Smooth muscle cell (in vitro differentiated cells): ENCODE measurements at regions not wholly inside any gene's neighbourhood (a gene's known extent, or its start where the extent isn't known, plus 50 kb on each side); places are given as distances from the start of the nearest gene placed in this dataset.

Experiments used
- DNase-seq: peaks from one replicate; lab custom pipeline; 2025; ENCODE audit not compliant: unreplicated experiment; lab: John Stamatoyannopoulos, UW
- H2AFZ ChIP-seq: fragments of 200-600 bp; sonication (generic); 2 replicates; pipeline ENCODE4 v1.6.0; 2016; ENCODE audit warnings: antibody characterized with exemption, low read depth, mild to moderate bottlenecking
- H3F3A ChIP-seq: fragments of 200-600 bp; sonication (generic); 2 replicates; pipeline ENCODE4 v1.6.0; 2017; ENCODE audit warnings: antibody characterized with exemption, low read depth
- H3K27ac ChIP-seq: fragments of 200-600 bp; sonication (generic); 2 replicates; pipeline ENCODE4 v1.5.1; 2016; ENCODE audit warnings: low read depth, mild to moderate bottlenecking
- H3K27me3 ChIP-seq: fragments of 200-600 bp; sonication (generic); 2 replicates; pipeline ENCODE4 v1.6.1; 2016; ENCODE audit warnings: low read depth, mild to moderate bottlenecking
- H3K36me3 ChIP-seq: fragments of 200-600 bp; sonication (generic); 2 replicates; pipeline ENCODE4 v1.5.1; 2016; ENCODE audit warnings: low read depth
- H3K4me1 ChIP-seq: fragments of 200-600 bp; sonication (generic); 2 replicates; pipeline ENCODE4 v1.5.1; 2016; ENCODE audit warnings: low read depth
- H3K4me2 ChIP-seq: fragments of 200-600 bp; sonication (generic); 2 replicates; pipeline ENCODE4 v1.6.0; 2016; ENCODE audit warnings: mild to moderate bottlenecking
- H3K4me3 ChIP-seq: fragments of 200-600 bp; sonication (generic); 2 replicates; pipeline ENCODE4 v1.5.1; 2016; ENCODE audit warnings: mild to moderate bottlenecking
- H3K79me2 ChIP-seq: fragments of 200-600 bp; sonication (generic); 2 replicates; pipeline ENCODE4 v1.6.0; 2016; ENCODE audit warnings: low read depth, mild to moderate bottlenecking
- H3K9ac ChIP-seq: fragments of 200-600 bp; sonication (generic); 2 replicates; pipeline ENCODE4 v1.6.0; 2016; ENCODE audit warnings: low read depth
- H3K9me3 ChIP-seq: fragments of 200-600 bp; sonication (generic); replicated peaks from 2 replicates; pipeline ENCODE4 v1.5.1; 2016; ENCODE audit warnings: low read depth
- H4K20me1 ChIP-seq: fragments of 200-600 bp; sonication (generic); 2 replicates; pipeline ENCODE4 v1.6.0; 2016; ENCODE audit warnings: low read depth
- CTCF ChIP-seq: fragments of 200-600 bp; sonication (generic); IDR thresholded peaks from 2 replicates; pipeline ENCODE4 v1.5.1; 2017; ENCODE audit warnings: borderline replicate concordance, mild to moderate bottlenecking, antibody characterized with exemption; ENCODE audit not compliant: insufficient read depth, poor library complexity, severe bottlenecking
- WGBS: methylation state at CpG from one replicate; pipeline ENCODE4 v1.1.7; 2016; ENCODE audit warnings: low lambda C conversion rate; 5-methylcytosine and 5-hydroxymethylcytosine counted together

GRCh38 chr4:178671766-178672165, 1229.5 kb upstream of the AGA start:
- Histone ChIP-seq H3K36me3 (no peaks in the 10 kb centered on the region), H3F3A (no peaks in the 10 kb centered on the region), H3K9ac (no peak overlapping the region), H3K4me1 (no peaks in the 10 kb centered on the region), H4K20me1 (no peaks in the 10 kb centered on the region), H3K27ac (no peak overlapping the region), H3K9me3 (no peaks in the 10 kb centered on the region), H3K27me3 (no peaks in the 10 kb centered on the region), H3K4me3 (no peak overlapping the region), H2AFZ (no peak overlapping the region), H3K79me2 (no peaks in the 10 kb centered on the region), H3K4me2 (no peak overlapping the region)
- no peak for TF ChIP-seq CTCF
- DNase-seq, result no peak
- WGBS, result 88% methylated on average over 4 of the region's 4 CpGs

GRCh38 chr4:178672512-178672911, 1230.3 kb upstream of the AGA start:
- Histone ChIP-seq H4K20me1 (no peaks in the 10 kb centered on the region), H3F3A (no peaks in the 10 kb centered on the region), H2AFZ (no peak overlapping the region), H3K27ac (no peak overlapping the region), H3K79me2 (no peaks in the 10 kb centered on the region), H3K4me1 (no peaks in the 10 kb centered on the region), H3K27me3 (no peaks in the 10 kb centered on the region), H3K4me2 (no peak overlapping the region), H3K36me3 (no peaks in the 10 kb centered on the region), H3K9ac (no peak overlapping the region), H3K9me3 (no peaks in the 10 kb centered on the region), H3K4me3 (no peak overlapping the region)
- WGBS, result 89% methylated on average over 1 of the region's 1 CpG
- no peak for DNase-seq
- no peak for TF ChIP-seq CTCF

GRCh38 chr4:178681871-178682270, 1239.6 kb upstream of the AGA start:
- Histone ChIP-seq H3F3A (no peaks in the 10 kb centered on the region), H3K27ac (no peak overlapping the region), H3K4me2 (no peak overlapping the region), H3K27me3 (no peaks in the 10 kb centered on the region), H3K79me2 (no peaks in the 10 kb centered on the region), H3K9me3 (no peaks in the 10 kb centered on the region), H3K4me3 (no peak overlapping the region), H3K4me1 (no peaks in the 10 kb centered on the region), H2AFZ (no peak overlapping the region), H3K9ac (no peak overlapping the region), H4K20me1 (no peaks in the 10 kb centered on the region), H3K36me3 (no peaks in the 10 kb centered on the region)
- no peak for DNase-seq
- TF ChIP-seq CTCF, result no peak
- WGBS, result 83% methylated on average over 4 of the region's 4 CpGs

- no peak overlapping the region for H3K27ac ChIP-seq
- no peak overlapping the region for H2AFZ ChIP-seq
- H3F3A ChIP-seq, result no peaks in the 10 kb centered on the region
- no peak overlapping the region for H3K4me2 ChIP-seq
- no peaks in the 10 kb centered on the region for H3K27me3 ChIP-seq
- no peak for DNase-seq
- no peaks in the 10 kb centered on the region for H3K79me2 ChIP-seq
- no peaks in the 10 kb centered on the region for H4K20me1 ChIP-seq
- H3K9ac ChIP-seq, result no peak overlapping the region
- peaks cover 25% of the 10 kb centered on the region for H3K4me1 ChIP-seq
- H3K9me3 ChIP-seq, result no peaks in the 10 kb centered on the region
- H3K4me3 ChIP-seq, result no peak overlapping the region
- no peaks in the 10 kb centered on the region for H3K36me3 ChIP-seq
- TF ChIP-seq CTCF, result no peak
These were observed 1247.7 kb upstream of the AGA start for GRCh38 chr4:178689926-178690325.
